IMR-90 (cell line): ENCODE measurements at regions not wholly inside any gene's neighbourhood (a gene's known extent, or its start where the extent isn't known, plus 50 kb on each side); places are given as distances from the start of the nearest gene placed in this dataset.

Experiments
- ATAC-seq: fragments of 200-7000 bp; cut with Tn5 transposase; 2 replicates; pipeline ENCODE4 v1.9.1; 2020; ENCODE audit warnings: low read depth, mild to moderate bottlenecking, moderate library complexity
- BruUV-seq: library from RNA; stranded (reverse); fragments of 400-500 nt; replicated peaks from 2 replicates; lab custom pipeline; 2021; lab: Mats Ljungman, UMichigan
- CTCF ChIA-PET: fragments of 300-600 bp; formaldehyde crosslinking; extraction: SDS; loops from one replicate; lab custom pipeline; 2021; ENCODE audit warnings: antibody characterized with exemption; lab: Yijun Ruan, JAX
- POLR2A ChIA-PET: fragments of 300-600 bp; sonication (Branson Sonifier 250); formaldehyde crosslinking; loops from one replicate; lab custom pipeline; 2022; ENCODE audit warnings: antibody characterized with exemption; ENCODE audit not compliant: unreplicated experiment; lab: Charles Lee
- DNase-seq: peaks from one replicate; pipeline ENCODE4 v3.0.0; 2013
- H2AFZ ChIP-seq: replicated peaks from 2 replicates; pipeline ENCODE3; 2013; ENCODE audit warnings: low read length, mild to moderate bottlenecking; ENCODE audit not compliant: poor library complexity
- H2AK5ac ChIP-seq: 2 replicates; pipeline ENCODE4 v1.6.1; 2013; ENCODE audit warnings: low read depth, low read length, inconsistent platforms
- H2AK9ac ChIP-seq: replicated peaks from 2 replicates; pipeline ENCODE3; 2013; ENCODE audit warnings: mild to moderate bottlenecking, low read depth, low read length, moderate library complexity; ENCODE audit not compliant: poor library complexity
- H2BK120ac ChIP-seq: 2 replicates; pipeline ENCODE4 v1.6.1; 2013; ENCODE audit warnings: low read depth, low read length, inconsistent platforms
- H2BK15ac ChIP-seq: 3 replicates; pipeline ENCODE4 v1.6.1; 2013; ENCODE audit warnings: low read depth, low read length, inconsistent platforms
- H2BK20ac ChIP-seq: 2 replicates; pipeline ENCODE4 v1.6.1; 2013; ENCODE audit warnings: low read depth, mild to moderate bottlenecking, inconsistent platforms, low read length, moderate library complexity
- H2BK5ac ChIP-seq: 2 replicates; pipeline ENCODE4 v1.6.1; 2013; ENCODE audit warnings: mild to moderate bottlenecking, low read depth, low read length, inconsistent platforms; ENCODE audit not compliant: poor library complexity, severe bottlenecking
- H3K14ac ChIP-seq: replicated peaks from 2 replicates; pipeline ENCODE4 v1.6.1; 2013; ENCODE audit warnings: low read depth, low read length, inconsistent platforms
- H3K18ac ChIP-seq: 2 replicates; pipeline ENCODE4 v1.6.1; 2013; ENCODE audit warnings: low read depth, low read length, control low read depth
- H3K23ac ChIP-seq: 2 replicates; pipeline ENCODE4 v1.6.1; 2013; ENCODE audit warnings: low read depth, low read length, inconsistent platforms
- H3K27ac ChIP-seq: 2 replicates; pipeline ENCODE4 v1.5.1; 2013; ENCODE audit warnings: mild to moderate bottlenecking, control low read depth, low read length; ENCODE audit not compliant: insufficient read depth
- H3K27me3 ChIP-seq: 2 replicates; pipeline ENCODE4 v1.6.1; 2013; ENCODE audit warnings: low read length; ENCODE audit not compliant: control insufficient read depth, insufficient read depth
- H3K36me3 ChIP-seq: 2 replicates; pipeline ENCODE4 v1.6.1; 2013; ENCODE audit warnings: low read length, mixed read lengths; ENCODE audit not compliant: control insufficient read depth, insufficient read depth
- H3K4ac ChIP-seq: 2 replicates; pipeline ENCODE4 v1.6.1; 2013; ENCODE audit warnings: low read depth, low read length, inconsistent platforms
- H3K4me1 ChIP-seq: 2 replicates; pipeline ENCODE4 v1.6.1; 2013; ENCODE audit warnings: low read length, mixed read lengths; ENCODE audit not compliant: control insufficient read depth, insufficient read depth
- H3K4me2 ChIP-seq: 2 replicates; pipeline ENCODE4 v1.6.1; 2013; ENCODE audit warnings: low read depth, mild to moderate bottlenecking, control low read depth, low read length, moderate library complexity
- H3K4me3 ChIP-seq: 2 replicates; pipeline ENCODE4 v1.5.1; 2013; ENCODE audit warnings: low read depth, mild to moderate bottlenecking, control low read depth, low read length, moderate library complexity; ENCODE audit not compliant: insufficient read depth
- H3K56ac ChIP-seq: 2 replicates; pipeline ENCODE4 v1.6.1; 2013; ENCODE audit warnings: low read length, inconsistent platforms; ENCODE audit not compliant: insufficient read depth; ENCODE audit errors: extremely low read depth
- H3K79me1 ChIP-seq, 2 experiments: 2 replicates each; pipeline ENCODE4 v1.6.1; 2013; ENCODE audit warnings: low read length in 2 of 2, inconsistent platforms in 1 of 2, low read depth in 1 of 2
- H3K9ac ChIP-seq: 2 replicates; pipeline ENCODE4 v1.6.1; 2013; ENCODE audit warnings: low read depth, low read length, control low read depth
- H3K9me1 ChIP-seq: 2 replicates; pipeline ENCODE4 v1.6.1; 2013; ENCODE audit warnings: low read length, inconsistent platforms; ENCODE audit not compliant: insufficient read depth
- H3K9me3 ChIP-seq: 2 replicates; pipeline ENCODE4 v1.6.1; 2013; ENCODE audit warnings: low read length; ENCODE audit not compliant: control insufficient read depth, insufficient read depth
- H4K20me1 ChIP-seq: 2 replicates; pipeline ENCODE4 v1.6.1; 2013; ENCODE audit warnings: low read length, inconsistent platforms; ENCODE audit not compliant: insufficient read depth
- H4K5ac ChIP-seq: 2 replicates; pipeline ENCODE4 v1.6.1; 2013; ENCODE audit warnings: mild to moderate bottlenecking, low read depth, low read length, control low read depth
- H4K8ac ChIP-seq, 2 experiments: 2 replicates each; pipeline ENCODE4 v1.6.1; 2013; ENCODE audit warnings: low read depth in 2 of 2, low read length in 2 of 2, control low read depth in 1 of 2, inconsistent platforms in 1 of 2
- H4K91ac ChIP-seq: 2 replicates; pipeline ENCODE4 v1.6.1; 2013; ENCODE audit warnings: low read depth, low read length, inconsistent platforms; ENCODE audit not compliant: insufficient read depth
- WGBS, 2 experiments: methylation state at CpG; one replicate each; pipeline versions ENCODE4 v1.1.5 to v1.1.7; 2013; ENCODE audit warnings: missing lambda C conversion rate in 2 of 2; ENCODE audit not compliant: insufficient read length in 1 of 2; ENCODE audit errors: extremely low coverage in 2 of 2; 5-methylcytosine and 5-hydroxymethylcytosine counted together
- dilution Hi-C: fragments of 300-500 bp; cut with HindIII; formaldehyde crosslinking; loops from one replicate; pipeline ENCODE4 v1.14.3; 2018; ENCODE audit warnings: low sequenced_read_pairs; ENCODE audit not compliant: unreplicated experiment
- in situ Hi-C: fragments of 300-500 bp; cut with MboI; formaldehyde crosslinking; loops from 3 replicates; pipeline ENCODE4 v1.14.3; 2019; ENCODE audit warnings: low sequenced_read_pairs, inconsistent platforms, mixed read lengths
- intact Hi-C: fragments of 100-400 bp; cut with micrococcal nuclease; formaldehyde crosslinking; loops from 2 replicates; pipeline ENCODE4 v1.10.0; 2022
- TF ChIP-seq, protein P1 (sequence below): fragments of 150-350 bp; IDR thresholded peaks from 2 replicates; pipeline ENCODE4 v1.6.1; 2017; ENCODE audit warnings: mild to moderate bottlenecking, antibody characterized with exemption, low read length, low read depth

DNA sequence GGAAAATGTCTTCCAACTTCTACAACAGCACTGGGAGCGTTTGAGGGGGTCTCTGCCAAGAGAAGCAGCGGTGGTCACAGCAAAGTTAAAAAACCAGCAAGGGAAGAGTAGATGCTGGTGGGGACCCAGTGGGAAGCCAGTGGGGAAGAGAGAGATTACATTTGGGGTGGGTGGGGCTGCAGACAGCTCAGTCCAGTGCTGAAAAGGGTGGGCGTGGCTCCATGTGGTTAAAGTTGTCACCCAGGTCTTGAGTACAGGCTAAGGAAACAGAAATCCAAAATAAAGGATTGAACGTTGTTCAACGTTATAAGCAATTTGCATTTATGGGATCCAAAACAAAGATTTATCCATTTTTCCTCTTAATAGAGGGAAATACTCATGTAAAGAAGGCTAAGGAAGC is 106.3 kb upstream of the LY86 start:
- ChIA-PET CTCF (no interaction called here), POLR2A (no interaction called here)
- Histone ChIP-seq H3K9me3 (peaks cover 18% of the 10 kb centered on the region), H4K8ac (no peak overlapping the region), H3K9me1 (no peaks in the 10 kb centered on the region), H3K23ac (no peak overlapping the region), H2AK5ac (no peak overlapping the region), H3K18ac (no peak overlapping the region), H2AK9ac (no peak overlapping the region), H3K4me3 (no peak overlapping the region), H3K9ac (no peak overlapping the region), H3K4me1 (no peaks in the 10 kb centered on the region), H3K36me3 (no peaks in the 10 kb centered on the region), H2BK20ac (no peak overlapping the region), H2BK5ac (no peak overlapping the region), H4K91ac (no peak overlapping the region), H3K79me1 (no peaks in the 10 kb centered on the region), H4K5ac (no peak overlapping the region), H3K27ac (no peak overlapping the region), H2BK15ac (no peak overlapping the region), H2AFZ (no peak overlapping the region), H3K27me3 (no peaks in the 10 kb centered on the region), H2BK120ac (no peak overlapping the region), H3K56ac (no peak overlapping the region), H3K14ac (no peak overlapping the region), H3K4ac (no peak overlapping the region), H3K4me2 (no peak overlapping the region), H4K20me1 (no peaks in the 10 kb centered on the region)
- no CpG with 5 or more reads among the region's 5 CpGs for WGBS, 2 experiments
- DNase-seq (no peak), ATAC-seq (no peak)
- intact Hi-C loops (no loop called here), in situ Hi-C loops (no loop called here), dilution Hi-C loops (no loop called here)
- BruUV-seq: no TSS peak
- TF ChIP-seq, protein P1, sequence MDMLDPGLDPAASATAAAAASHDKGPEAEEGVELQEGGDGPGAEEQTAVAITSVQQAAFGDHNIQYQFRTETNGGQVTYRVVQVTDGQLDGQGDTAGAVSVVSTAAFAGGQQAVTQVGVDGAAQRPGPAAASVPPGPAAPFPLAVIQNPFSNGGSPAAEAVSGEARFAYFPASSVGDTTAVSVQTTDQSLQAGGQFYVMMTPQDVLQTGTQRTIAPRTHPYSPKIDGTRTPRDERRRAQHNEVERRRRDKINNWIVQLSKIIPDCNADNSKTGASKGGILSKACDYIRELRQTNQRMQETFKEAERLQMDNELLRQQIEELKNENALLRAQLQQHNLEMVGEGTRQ: no peak
